GM18909 (cell line): ENCODE measurements at regions not wholly inside any gene's neighbourhood (a gene's known extent, or its start where the extent isn't known, plus 50 kb on each side); places are given as distances from the start of the nearest gene placed in this dataset.
"Not testable (repeated sequence)": the region's sequence is repeated elsewhere in the genome, so short reads cannot be mapped to it uniquely, and the experiment has no call there.

Source experiments
- ATAC-seq: cut with Tn5 transposase; IDR thresholded peaks from one replicate; pipeline ENCODE4 v1.9.1; 2021; ENCODE audit warnings: mild to moderate bottlenecking; ENCODE audit not compliant: unreplicated experiment, poor library complexity

DNA sequence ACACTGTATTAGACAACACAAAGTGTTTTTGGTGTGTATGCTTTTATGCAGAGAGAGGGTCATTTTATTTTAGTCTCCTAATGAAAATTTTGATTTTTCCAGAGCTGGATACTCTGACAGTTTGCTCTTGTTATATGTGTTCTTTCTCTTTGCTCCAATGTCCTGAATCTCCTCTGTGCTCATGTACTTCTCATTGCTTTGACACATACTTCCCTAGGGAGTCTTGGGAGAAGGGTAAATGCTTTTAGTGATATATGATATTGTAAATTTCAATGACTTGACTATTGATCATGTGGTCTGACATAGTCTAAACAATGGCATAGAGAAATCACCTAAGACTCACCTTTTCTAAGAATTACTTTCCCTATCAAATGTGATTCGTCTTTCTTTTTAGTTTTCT, 972.6 kb upstream of the EDIL3 start:
- ATAC-seq: no peak

DNA sequence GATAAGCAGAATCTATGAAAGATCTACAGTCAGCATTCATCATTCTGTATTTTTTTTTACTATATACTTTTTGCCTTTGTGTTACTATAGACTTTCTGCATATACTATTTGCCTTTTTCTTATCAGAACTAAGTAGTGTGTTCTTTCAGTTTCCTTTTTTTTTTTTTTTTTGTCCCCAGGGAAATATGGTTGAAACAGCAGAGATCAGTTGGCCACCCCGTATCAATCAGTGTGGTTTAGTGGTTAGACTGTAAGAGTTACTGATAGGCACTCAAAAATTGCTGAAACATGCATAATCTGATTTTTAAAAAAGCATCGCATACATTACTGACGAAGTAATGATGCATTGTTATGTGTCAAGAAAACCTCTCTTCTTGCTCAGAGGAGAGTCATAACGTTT, 990.8 kb upstream of the EDIL3 start:
- no peak for ATAC-seq

DNA sequence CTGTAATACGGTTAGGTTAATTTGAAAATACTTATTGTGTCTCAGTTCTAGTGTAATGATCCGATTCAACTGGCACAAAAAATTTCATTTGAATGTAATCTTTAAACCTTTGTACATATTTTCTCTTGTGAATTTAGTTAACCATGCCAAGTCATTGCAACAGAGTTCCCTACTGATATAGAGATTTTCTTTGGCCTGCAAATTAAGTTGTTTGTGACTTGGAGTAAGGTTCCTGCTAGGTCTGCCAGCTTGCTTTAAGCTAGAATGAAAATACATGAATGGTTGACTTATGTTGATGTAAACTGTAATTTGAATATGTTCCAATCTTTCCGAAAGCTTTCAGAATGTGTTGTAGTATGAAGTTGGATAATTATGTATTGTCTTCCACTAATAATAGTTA, 1004.1 kb upstream of the EDIL3 start:
- no peak for ATAC-seq

DNA sequence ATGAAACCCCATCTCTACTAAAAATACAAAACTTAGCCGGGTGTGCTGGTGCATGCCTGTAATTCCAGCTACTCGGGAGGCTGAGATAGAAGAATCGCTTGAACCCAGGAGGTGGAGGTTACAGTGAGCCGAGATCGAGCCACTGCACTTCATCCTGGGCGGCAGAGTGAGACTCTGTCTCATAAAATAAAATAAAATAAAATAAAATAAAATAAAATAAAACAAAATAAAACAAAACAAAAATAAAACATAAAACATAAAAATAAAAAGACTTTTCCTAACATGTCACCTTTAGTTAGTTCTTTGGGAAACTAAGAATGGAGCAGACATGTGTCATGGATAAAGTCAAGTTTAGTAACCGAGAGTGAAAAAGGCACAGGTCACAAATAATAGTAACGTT, 1007.6 kb upstream of the EDIL3 start:
- not testable (repeated sequence) for ATAC-seq

DNA sequence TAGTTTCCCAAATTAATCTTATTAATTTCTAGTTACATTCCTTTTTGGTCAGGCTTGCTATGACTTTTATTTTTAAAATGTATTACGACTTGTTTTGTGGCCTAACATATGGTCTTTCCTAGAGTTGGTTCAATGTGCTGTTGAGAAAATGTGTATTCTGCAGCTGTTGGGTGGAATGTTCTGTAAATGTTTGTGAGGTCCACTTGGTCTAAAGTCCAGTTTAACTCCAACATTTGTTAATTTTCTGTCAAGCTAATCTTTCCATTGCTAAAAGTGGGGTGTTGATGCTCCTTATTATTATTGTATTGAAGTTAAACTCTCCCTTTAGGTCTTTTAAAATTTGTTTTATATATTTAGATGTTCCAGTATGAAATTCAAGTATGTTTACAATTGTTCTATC, 1010.8 kb upstream of the EDIL3 start:
- no peak for ATAC-seq

DNA sequence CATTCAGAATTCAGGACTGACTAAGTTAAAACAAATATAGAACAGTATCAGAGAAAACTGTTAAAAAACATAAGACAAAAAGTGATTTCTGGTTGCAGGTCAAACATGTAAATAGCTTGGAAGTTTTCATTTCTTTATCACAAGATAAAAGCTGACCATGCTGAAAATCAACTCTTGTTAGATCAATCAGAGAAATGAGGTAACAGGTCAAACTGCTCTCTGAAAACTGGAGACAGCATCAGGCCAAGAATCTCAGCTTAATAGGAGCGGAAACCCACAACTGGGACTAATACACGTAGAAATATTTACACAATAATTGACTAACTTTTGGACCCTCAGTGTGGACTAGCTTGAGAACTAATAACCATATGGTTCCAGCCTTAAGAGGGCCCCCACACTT, 1012.8 kb upstream of the EDIL3 start:
- no peak for ATAC-seq

DNA sequence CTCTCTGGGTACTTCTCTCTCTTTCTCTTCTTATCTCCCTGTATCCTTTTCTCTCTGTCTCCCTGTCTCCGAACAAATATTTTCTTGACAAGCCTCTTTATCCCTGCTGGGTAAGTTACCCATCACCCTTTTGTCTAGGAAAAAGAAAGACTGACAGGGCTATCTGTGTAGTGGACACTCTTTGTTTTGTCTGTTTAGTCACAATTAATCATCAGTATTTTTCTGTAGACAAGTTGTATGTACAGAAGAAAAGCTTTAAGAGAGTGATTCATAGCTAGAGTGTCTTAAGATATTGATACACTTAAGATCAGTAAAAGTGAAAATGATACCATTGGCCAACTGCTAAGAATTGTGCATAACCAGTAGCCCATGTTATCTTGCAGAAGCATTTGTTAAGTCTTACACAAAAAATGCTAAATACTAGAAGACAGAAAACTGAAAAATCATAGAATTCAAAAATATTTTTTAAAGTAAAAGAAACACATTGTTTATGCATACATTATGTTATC, 1043.8 kb upstream of the EDIL3 start:
- ATAC-seq: no peak

DNA sequence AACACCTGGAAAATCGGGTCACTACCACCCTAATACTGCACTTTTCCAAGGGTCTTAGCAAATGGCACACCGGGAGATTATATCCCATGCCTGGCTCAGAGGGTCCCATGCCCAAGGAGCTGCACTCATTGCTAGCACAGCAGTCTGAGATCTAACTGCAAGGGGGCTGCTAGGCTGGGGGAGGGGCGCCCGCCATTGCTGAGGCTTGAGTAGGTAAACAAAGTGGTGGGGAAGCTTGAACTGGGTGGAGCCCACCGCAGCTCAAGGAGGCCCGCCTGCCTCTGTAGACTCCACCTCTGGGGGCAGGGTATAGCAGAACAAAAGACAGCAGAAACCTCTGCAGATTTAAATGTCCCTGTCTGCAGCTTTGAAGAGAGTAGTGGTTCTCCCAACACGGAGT, 1047.0 kb upstream of the EDIL3 start:
- not testable (repeated sequence) for ATAC-seq

DNA sequence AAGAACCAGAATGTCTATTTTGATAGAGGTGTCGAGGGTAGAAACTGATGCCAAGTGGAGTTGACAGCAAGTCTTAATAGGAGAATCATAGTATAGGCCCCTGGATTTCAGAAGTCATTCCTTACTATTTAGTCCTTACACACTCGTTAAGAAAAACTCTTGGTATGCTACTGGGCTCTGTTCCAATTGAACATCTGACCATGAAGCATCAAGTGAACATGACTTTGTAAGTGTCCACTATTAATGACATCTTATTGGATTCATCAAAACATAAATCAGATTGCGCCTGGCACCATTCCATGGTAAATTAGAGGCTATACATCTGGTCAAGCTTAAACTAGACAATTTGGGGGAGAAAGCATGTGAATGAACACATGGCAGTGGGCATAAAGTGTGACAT, 1056.5 kb upstream of the EDIL3 start:
- ATAC-seq: no peak

DNA sequence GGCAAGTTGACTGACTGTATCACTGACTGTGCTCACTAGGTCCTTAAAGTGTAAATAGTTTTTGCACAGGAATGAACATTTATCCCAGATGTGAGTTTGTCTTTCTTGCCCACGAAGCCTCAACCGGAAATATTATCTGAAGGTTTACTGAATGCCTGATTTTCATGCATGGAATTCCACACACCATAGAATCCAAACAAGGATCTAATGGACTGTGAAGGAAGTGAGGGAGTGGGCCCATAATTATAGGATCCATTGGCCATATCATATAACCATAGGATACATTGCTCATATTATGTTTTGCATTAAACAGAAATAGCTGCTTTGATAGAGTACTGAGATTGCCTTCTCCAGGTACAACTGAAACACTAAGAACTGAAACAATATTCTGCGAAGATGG, 1057.2 kb upstream of the EDIL3 start:
- no peak for ATAC-seq

DNA sequence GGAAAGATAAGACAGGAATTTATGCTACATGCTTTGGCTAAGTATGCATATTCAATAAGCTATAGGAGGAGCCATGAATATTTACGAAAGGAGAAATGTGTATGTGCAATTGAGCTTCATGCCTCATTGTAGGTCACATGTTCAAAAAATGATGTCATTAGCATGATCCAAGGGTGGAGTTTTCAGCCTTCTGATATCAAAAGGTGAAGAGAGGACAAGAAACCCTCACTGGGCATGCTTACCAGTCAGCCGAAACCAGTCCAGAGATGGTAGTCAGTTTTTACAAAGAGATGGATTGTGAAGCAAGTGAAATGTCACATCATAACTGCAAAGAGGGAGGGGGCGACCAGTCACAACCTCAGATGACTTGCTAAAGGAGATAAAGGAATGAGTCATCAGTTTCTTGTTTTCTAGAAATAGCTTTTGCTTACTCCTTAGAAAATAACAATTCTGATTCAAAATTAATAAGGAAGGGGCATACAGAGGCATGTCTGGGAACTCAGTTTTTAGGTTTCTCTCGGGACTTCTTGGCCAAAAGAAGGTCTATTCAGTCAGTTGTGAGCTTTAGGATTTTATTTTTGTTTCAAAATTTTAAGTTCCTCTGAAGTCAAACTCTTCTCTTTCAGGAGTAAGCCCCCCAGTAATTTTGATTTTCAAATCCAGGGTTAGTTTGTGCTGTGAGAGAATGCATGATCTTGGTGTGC, 1067.8 kb upstream of the EDIL3 start:
- no peak for ATAC-seq

DNA sequence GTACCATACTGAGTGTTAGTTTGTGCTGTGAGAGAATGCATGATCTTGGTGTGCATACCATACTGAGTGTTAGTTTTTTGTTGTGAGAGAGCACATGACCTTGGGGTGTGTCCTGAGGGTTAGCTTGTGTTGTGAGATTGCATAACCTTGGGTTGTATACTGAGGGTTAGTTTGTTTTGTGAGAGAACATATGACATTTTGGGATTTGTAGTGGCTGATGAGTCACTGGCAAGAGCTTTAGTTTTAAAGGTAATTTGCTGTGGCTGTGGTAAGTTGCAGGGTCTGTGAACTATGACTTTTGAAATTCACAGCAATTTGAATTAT, 1068.3 kb upstream of the EDIL3 start:
- no peak for ATAC-seq

DNA sequence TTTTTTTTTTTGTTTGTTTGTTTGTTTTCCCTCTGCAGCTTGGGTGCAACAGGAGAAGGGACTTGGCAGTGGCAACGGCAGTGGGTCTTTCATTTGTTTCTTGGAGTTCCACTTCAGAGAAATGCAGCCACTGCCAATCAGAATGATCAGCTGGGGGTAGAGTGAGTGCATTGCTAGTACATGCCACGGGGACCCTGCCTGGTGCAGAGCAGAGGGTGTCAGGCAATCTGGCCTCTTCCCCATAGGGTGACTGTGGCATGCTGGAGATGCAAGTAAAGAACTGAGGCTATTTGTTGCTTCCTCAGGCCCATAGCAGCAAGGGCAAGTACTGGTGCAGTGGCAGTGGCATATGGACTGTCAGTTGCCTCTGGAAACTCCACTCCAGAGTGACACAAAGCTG, 1073.6 kb upstream of the EDIL3 start:
- no peak for ATAC-seq

DNA sequence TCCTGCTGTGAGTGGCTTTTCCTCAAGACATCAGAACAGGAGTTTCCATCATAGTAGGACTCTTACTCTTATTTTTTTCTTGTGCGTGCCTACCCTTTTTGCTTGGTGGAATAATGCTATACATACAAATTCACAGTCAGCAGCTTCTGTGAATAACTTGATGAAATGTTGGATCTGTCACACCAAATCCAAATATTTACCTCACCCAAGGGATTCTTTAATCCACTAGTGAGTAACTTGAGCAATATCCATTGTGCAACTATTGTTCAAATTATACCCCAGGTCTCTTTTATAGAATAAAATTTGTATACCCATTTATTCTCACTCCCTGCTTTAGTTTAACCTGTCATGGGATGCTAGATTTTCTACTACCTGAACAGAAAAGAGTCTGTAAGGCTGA, 1078.3 kb upstream of the EDIL3 start:
- ATAC-seq: no peak

DNA sequence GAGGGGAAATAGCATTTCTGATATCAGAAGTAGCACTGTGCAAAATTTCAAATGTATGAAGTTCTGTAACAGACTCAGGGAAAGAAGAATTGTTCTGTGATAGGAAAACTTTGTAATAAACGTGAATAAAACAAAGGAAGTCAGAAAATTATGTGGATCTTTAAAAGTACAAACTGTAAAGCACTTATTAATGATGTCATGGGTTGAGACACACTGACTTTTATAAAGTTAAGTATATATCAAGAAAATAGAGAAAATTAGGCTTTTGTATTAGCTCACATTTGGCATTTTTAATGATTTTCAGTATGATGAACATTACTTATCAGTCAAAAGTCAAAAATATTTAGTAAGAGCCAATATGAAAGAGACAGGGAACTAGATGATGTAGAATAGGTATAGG, 1081.7 kb upstream of the EDIL3 start:
- ATAC-seq: no peak

DNA sequence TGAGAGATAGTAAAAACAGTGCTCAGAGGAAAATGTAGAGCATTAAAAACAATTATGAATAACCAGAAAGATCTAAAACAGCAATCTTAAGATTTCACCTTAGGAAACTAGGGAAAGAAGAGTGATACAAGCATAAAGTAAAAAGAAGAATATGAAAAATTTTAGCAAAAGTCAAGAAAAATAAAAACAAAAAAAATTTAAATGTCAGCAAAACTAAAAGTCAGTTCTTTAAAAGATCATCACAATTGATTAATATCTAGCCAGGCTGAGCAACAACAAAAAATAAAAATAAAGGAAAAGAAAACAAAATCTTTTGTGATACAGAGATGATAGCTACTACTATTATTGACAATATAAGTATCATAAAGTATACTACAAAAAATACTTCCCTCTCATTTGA, 1088.1 kb upstream of the EDIL3 start:
- no peak for ATAC-seq

DNA sequence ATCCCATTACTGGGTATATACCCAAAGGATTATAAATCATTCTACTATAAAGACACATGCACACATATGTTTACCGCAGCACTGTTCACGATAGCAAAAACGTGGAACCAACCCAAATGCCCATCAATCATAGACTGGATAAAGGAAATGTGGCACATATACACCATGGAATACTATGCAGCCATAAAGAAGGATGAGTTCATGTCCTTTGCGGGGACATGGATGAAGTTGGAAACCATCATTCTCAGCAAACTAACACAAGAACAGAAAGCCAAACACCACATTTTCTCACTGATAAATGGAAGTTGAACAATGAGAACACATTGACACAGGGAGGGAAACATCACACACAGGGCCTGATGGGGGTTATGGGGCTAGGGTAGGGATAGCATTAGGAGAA, 1090.5 kb upstream of the EDIL3 start:
- not testable (repeated sequence) for ATAC-seq

DNA sequence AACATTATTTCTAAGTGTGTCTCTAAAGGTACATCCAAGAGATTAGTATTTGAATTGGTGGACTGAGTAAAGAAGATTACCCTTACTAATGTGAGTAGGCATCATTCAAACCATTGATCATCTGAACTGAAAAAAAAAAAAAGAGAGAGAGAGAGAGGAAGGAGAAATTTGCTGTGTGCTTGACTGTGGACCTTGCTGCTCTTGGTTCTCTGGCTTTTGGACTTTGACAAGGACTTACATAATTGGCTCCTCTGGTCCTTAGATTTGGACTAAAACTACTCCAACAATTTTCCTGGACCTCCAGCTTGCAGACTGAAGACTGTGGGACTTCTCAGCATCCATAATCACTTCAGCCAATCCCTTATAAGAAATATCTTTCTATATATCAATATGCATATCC, 1091.9 kb upstream of the EDIL3 start:
- no peak for ATAC-seq

DNA sequence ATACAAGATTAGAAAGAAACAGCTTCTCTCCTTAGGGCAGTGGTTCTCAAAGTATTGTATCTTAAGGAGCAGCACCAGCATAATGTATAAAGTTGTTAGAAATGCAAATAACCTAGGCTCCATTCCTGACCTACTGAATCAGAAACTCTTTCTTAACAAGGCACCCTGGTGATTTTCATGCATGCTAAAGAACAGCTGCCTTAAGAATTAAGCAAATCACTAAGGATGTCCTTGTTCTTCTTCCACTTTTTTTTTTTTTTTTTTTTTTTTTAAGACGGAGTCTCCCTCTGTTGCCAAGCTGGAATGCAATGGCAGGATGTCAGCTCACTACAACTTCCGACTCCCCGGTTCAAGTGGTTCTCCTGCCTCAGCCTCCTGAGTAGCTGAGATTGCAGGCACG, 1095.2 kb upstream of the EDIL3 start:
- ATAC-seq: no peak

DNA sequence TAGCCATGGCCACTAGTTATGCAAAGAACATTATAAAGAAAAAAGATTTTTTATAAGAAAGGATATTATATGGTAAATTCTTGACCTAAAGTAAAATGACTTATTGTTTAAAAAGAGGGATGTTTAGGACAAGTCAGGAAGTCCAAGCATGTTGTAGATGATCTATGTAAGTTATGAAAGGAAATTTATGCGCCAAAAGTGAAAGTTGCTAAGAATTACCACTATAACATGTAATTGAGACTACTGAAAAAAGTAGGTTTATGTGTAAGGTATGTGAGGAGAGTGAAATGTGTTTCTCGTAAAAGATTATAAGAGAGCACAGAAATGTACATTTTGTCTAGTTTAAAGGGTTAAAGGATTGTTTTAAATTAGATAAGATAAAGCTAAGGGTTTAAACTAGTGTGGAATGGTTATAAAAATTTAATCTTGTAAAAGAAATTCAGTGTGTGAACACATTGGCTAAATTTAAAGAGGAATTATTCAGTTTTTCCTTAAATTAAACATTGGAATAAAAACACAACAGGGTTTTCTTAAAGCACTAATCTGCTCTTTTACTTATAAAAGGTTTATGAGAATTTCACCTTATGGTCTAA, 1100.4 kb upstream of the EDIL3 start:
- ATAC-seq: no peak

DNA sequence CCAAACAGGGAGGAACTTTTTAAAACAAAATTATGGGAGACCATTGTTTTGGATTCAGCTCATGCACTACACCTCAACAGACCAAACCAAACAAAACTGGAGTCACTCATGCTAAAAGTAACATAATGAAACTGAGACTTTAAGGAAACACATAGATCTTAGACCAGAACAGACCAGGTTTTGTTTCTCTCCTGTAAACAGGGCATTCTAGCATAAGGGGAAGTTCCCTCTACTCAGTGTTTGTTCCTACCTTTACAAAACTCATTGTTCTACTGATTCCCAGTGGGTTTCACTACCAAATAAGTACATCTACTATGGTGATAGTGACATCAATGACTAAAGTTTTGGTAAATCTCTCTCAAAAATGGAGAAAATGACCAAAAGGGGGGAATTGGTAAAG, 1103.6 kb upstream of the EDIL3 start:
- ATAC-seq: no peak

DNA sequence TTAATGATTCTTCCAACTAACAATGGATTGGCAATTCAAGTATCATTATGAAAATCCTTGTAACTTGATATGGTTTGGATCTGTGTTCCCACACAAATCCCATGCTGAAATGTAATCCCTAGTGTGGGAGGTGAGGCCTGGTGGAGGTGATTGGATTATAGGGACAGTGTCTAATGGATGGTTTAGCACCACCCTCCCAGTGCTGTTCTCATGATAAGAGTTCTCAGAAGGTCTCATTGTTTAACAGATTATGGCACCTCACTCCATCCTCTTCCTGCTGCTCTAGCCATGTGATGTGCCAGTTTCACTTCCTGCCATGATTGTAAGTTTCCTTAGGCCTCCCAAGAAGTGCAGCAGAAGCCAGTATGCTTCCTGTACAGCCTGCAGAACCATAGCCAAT, 1116.2 kb upstream of the EDIL3 start:
- no peak for ATAC-seq
